HFFc6 (cell line): ENCODE measurements at regions not wholly inside any gene's neighbourhood (a gene's known extent, or its start where the extent isn't known, plus 50 kb on each side); places are given as distances from the start of the nearest gene placed in this dataset.
"Not testable (repeated sequence)": the region's sequence is repeated elsewhere in the genome, so short reads cannot be mapped to it uniquely, and the experiment has no call there.

Experiments
- DNase-seq: peaks from one replicate; pipeline ENCODE4 v3.0.0-alpha.2; 2018
- H3K27ac Mint-ChIP-seq: 2 replicates; pipeline ENCODE4 v1.8.0; 2020; ENCODE audit warnings: mild to moderate bottlenecking, mixed read lengths
- H3K27me3 Mint-ChIP-seq: 2 replicates; pipeline ENCODE4 v1.8.0; 2021; ENCODE audit warnings: mild to moderate bottlenecking, moderate library complexity, mixed read lengths; ENCODE audit not compliant: insufficient read depth
- H3K36me3 Mint-ChIP-seq: 2 replicates; pipeline ENCODE4 v1.8.0; 2021; ENCODE audit warnings: low read depth, mixed read lengths
- H3K4me1 Mint-ChIP-seq: 2 replicates; pipeline ENCODE4 v1.8.0; 2020; ENCODE audit warnings: low read depth, mixed read lengths
- H3K4me3 Mint-ChIP-seq: 2 replicates; pipeline ENCODE4 v1.8.0; 2020; ENCODE audit warnings: mild to moderate bottlenecking, moderate library complexity, mixed read lengths
- H3K9me3 Mint-ChIP-seq: 2 replicates; pipeline ENCODE4 v1.8.0; 2020; ENCODE audit warnings: mild to moderate bottlenecking, mixed read lengths
- TF ChIP-seq, protein P1 (sequence below): fragments of 200-600 bp; sonication (generic); IDR thresholded peaks from 2 replicates; pipeline ENCODE4 v1.5.0; 2021; ENCODE audit warnings: antibody characterized with exemption, mild to moderate bottlenecking

DNA sequence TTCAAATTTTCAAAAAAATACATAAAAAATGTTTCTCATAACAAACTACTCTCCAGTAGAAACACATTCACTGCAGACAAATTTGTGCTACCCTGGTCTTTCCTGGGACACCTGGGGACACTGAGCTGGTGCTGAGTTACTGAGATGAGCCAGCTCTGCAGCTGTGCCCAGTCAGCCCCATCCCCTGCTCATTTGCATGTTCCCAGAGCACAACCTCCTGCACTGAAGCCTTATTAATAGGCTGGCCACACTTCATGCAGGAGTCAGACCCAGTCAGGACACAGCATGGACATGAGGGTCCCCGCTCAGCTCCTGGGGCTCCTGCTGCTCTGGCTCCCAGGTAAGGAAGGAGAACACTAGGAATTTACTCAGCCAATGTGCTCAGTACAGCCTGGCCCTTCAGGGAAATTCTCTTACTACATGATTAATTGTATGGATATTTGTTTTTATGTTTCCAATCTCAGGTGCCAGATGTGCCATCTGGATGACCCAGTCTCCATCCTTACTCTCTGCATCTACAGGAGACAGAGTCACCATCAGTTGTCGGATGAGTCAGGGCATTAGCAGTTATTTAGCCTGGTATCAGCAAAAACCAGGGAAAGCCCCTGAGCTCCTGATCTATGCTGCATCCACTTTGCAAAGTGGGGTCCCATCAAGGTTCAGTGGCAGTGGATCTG, 1529.3 kb downstream of the RPIA start:
- not testable (repeated sequence) for H3K27me3 Mint-ChIP-seq, H3K9me3 Mint-ChIP-seq, H3K4me3 Mint-ChIP-seq, DNase-seq, H3K36me3 Mint-ChIP-seq, H3K27ac Mint-ChIP-seq, H3K4me1 Mint-ChIP-seq

DNA sequence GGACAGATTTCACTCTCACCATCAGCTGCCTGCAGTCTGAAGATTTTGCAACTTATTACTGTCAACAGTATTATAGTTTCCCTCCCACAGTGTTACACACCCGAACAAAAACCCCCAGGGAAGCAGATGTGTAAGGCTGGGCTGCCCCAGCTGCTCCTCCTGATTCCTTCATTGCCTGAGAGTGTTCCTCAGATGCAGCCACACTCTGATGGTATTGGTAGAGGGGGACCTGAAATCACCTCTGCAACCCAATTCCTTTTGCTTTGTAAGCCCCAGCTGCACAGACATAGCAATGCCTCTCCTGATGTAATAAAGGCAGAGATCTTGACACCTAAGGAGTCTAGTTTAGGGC, 1529.8 kb downstream of the RPIA start:
- no peak for DNase-seq
- no peak overlapping the region for H3K27ac Mint-ChIP-seq
- TF ChIP-seq, protein P1, sequence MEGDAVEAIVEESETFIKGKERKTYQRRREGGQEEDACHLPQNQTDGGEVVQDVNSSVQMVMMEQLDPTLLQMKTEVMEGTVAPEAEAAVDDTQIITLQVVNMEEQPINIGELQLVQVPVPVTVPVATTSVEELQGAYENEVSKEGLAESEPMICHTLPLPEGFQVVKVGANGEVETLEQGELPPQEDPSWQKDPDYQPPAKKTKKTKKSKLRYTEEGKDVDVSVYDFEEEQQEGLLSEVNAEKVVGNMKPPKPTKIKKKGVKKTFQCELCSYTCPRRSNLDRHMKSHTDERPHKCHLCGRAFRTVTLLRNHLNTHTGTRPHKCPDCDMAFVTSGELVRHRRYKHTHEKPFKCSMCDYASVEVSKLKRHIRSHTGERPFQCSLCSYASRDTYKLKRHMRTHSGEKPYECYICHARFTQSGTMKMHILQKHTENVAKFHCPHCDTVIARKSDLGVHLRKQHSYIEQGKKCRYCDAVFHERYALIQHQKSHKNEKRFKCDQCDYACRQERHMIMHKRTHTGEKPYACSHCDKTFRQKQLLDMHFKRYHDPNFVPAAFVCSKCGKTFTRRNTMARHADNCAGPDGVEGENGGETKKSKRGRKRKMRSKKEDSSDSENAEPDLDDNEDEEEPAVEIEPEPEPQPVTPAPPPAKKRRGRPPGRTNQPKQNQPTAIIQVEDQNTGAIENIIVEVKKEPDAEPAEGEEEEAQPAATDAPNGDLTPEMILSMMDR: no peak
- H3K36me3 Mint-ChIP-seq: no peaks in the 10 kb centered on the region
- H3K27me3 Mint-ChIP-seq: no peaks in the 10 kb centered on the region
- H3K4me1 Mint-ChIP-seq: no peaks in the 10 kb centered on the region
- H3K9me3 Mint-ChIP-seq: peaks cover 9% of the 10 kb centered on the region; the same call in 1 of the 2 replicates
- no peak overlapping the region for H3K4me3 Mint-ChIP-seq

DNA sequence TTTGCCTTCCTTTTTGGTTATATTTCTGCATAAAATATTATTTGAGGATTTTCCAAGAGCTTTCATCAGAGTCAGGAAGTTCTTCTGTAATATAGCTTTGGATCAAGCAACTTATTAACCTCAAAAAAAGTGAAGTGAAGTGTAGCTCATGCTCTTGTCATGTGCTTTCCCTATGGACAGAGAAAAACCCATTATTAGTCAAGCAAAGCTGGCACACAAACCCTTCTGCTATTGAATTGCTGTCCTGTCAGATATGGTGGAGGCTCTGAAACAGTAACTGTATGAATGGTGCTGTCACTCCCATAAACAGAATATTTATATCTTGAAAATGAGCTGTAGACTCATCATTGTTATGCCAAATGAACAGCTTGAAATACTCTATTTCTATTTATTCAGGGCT, 1533.3 kb downstream of the RPIA start:
- H3K4me3 Mint-ChIP-seq, H3K36me3 Mint-ChIP-seq, H3K27me3 Mint-ChIP-seq, H3K27ac Mint-ChIP-seq, DNase-seq, H3K4me1 Mint-ChIP-seq: not testable (repeated sequence)
- H3K9me3 Mint-ChIP-seq: peaks cover 17% of the 10 kb centered on the region

DNA sequence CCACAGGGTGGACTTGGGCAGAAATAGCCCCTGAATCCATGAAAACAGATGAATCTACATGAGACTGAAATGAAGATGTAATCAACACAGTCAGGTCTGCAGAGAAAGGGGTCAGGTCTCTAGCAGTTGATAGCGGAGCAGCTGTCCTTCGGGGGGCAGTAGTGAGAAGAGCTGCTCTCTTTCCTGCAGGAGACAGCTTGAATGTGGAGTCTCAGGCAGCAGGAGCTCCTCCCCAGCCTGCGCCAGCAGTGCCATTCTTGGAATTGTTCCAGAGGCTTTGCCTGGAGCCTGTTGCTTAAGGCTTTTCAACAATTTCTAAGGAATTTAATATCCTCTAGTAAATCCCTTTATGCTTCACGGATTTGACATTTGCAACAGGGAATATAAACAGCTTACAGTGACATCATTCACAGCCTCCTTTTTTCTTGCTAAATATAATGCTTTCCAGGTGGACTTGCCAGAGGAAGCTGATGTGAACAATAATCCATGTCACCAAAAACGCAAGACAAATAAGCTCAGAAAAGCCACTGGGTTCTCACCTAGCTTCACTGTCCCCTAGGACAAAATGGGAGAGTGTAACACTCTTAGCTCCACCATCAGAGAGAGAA, 1535.1 kb downstream of the RPIA start:
- not testable (repeated sequence) for H3K36me3 Mint-ChIP-seq, H3K27ac Mint-ChIP-seq, DNase-seq, H3K4me3 Mint-ChIP-seq, H3K4me1 Mint-ChIP-seq, H3K27me3 Mint-ChIP-seq
- H3K9me3 Mint-ChIP-seq: peaks cover 18% of the 10 kb centered on the region
- TF ChIP-seq, protein P1: peak; percentile 15; the same call in 1 of the 2 replicates

DNA sequence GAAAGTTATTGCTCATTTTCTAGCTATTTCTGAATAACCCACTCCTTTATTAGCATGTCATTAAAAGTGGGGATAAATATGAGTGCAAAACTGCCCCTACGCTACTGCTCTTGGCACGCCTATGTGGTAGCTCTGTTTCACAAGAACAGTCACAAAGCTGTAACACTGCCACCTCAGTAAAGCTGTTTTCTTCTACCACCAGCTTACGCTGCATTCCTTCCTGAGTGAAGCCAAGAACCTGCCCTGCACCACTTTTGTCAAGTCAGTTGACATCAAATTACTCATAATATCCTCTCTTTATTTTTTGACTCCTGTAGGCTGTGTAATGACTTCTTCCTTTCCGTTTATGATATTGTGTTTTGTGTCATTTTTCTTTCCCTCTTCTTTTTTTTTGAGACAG, 1539.7 kb downstream of the RPIA start:
- H3K4me1 Mint-ChIP-seq, H3K4me3 Mint-ChIP-seq, H3K36me3 Mint-ChIP-seq, H3K27me3 Mint-ChIP-seq, H3K27ac Mint-ChIP-seq, DNase-seq: not testable (repeated sequence)
- peaks cover 13% of the 10 kb centered on the region for H3K9me3 Mint-ChIP-seq

DNA sequence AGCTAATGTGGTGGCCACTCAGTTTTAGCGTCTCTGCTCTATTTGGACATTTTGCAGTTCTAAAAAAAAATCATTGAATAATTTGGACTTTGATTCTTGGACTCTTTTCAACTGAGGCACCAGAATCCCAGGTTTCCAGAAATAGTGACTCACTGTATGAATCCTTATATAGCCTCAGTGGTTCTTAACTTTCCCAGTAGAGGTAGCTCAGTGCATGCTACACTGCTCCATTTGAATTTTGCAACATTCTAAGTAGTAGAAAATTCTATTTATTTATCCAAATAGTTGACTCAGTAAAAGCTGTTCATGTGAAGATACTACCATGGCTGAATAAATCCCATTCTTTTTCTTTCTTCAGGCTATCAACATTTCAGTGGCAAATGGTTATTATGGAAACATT, 1544.0 kb downstream of the RPIA start:
- H3K36me3 Mint-ChIP-seq, H3K4me3 Mint-ChIP-seq: not testable (repeated sequence)

DNA sequence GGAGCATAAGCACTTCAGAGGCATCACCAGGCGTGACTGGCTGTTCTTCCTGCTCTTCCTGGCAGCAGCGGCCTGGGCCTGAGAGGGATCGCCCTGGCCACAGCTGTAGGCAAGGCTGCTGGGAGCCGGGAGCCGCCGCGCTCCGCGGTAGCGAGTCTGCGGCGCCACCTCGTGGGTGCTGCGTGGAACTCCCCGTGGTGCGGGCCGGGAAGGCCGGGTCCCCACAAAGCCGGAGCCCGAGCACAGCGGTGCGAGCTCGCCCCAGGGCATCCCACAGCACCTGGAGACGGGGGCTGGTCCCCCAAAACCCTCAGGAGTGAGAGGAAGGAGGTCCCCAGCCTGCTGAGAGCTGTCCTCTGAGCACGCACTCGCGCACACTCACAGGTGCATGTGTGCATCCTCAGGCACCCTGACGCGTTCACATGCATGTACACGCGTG, 1546.5 kb downstream of the RPIA start:
- H3K27me3 Mint-ChIP-seq, H3K4me1 Mint-ChIP-seq: not testable (repeated sequence)
- TF ChIP-seq, protein P1: peak; percentile 36

More for the DNA sequence above, 1544.0 kb downstream of the RPIA start:
- H3K27me3 Mint-ChIP-seq, H3K27ac Mint-ChIP-seq, H3K9me3 Mint-ChIP-seq, DNase-seq, H3K4me1 Mint-ChIP-seq: not testable (repeated sequence)

DNA sequence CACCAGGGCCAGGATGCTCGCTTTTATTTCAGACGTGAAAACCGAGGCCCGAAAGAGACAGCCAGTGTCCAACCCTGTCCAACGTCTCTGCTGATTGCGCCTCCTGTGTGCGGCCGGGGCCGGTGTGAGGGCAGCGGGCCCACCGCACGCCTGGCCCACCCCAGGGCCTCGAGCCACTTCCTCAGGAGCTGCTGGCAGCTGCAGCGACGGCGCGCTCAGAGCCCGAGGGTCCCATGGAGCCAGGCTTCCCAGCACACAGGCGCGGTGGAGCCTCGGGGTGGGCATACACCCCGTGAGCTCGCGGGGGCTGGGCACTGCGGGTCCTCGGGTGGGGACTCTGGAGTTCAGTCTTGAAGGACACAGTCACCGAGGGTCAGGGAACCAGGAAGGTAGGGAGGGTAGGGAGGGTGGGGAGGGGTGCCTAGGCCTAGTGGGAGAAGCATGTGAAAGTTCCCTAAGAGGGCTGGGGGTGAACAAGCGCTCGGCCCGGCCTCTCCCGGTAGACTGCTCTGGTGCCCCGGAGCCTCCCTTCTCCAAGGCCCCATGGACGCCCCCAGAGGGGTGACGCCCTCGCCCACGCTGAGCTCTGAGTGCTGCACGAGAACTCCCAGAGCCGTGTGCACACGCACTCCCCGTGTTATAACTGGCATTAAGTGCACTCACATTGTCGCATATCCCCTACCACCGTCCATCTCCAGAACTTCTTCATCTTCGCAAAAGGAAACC, 1547.2 kb downstream of the RPIA start:
- H3K9me3 Mint-ChIP-seq, H3K36me3 Mint-ChIP-seq, H3K4me3 Mint-ChIP-seq, DNase-seq, H3K4me1 Mint-ChIP-seq, H3K27me3 Mint-ChIP-seq, H3K27ac Mint-ChIP-seq: not testable (repeated sequence)

More for the DNA sequence above, 1546.5 kb downstream of the RPIA start:
- H3K27ac Mint-ChIP-seq, H3K36me3 Mint-ChIP-seq, H3K4me3 Mint-ChIP-seq, H3K9me3 Mint-ChIP-seq: not testable (repeated sequence)
- peak; percentile 52 for DNase-seq

DNA sequence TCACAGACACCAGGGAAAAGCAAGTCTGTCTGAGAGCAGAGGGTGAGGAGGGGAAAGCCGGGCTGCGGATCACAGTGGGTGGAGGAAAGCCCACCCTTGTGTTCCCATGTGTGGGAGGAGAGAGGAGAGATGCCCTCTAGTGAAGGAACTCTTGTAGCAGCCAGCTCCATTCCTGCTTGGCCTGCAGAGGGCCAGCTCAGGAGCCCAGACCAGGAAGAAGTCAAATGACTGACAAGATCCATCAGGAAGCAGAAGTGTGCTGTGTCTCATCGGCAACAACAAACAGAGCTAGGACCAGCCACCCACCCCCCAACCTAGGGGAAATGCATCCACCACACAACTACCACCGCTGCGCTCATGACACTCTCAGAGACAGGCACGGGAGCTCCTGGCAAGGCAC, 1548.3 kb downstream of the RPIA start:
- H3K4me3 Mint-ChIP-seq, H3K9me3 Mint-ChIP-seq, H3K27me3 Mint-ChIP-seq, H3K27ac Mint-ChIP-seq, H3K36me3 Mint-ChIP-seq, DNase-seq, H3K4me1 Mint-ChIP-seq: not testable (repeated sequence)

DNA sequence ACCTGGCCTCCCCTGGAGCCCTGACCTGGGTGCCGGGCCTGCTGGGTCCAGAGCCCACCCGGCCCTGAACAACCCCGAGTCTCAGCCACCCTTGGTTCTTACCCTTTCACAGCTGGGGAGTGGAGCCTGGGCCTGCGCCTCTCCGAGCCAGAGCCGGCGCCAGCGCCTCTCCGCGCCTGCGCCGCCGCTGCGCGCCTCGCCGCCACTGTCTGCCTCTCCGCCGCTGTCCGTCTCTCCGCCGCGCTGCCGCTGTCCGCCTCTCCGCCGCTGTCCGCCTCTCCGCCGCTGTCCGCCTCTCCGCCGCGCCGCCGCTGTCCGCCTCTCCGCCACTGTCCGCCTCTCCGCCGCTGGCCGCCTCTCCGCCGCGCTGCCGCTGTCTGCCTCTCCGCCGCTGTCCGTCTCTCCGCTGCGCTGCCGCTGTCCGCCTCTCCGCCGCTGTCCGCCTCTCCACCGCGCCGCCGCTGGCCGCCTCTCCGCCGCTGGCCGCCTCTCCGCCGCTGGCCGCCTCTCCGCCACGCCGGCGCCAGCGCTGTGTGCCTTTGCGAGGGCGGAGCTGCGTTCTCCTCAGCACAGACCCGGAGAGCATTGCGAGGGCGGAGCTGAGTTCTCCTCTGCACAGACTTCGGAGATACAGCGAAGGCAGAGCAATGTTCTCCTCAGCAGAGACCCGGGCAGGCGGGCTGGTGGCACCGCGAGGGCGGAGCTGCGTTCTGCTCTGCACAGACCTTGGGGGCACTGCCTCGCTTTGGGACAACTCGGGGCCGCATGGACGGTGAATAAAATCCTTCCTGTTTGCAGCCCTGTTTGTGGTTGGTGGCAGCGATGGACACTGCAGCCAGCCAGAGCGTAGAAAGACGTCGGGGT, 1553.7 kb downstream of the RPIA start:
- not testable (repeated sequence) for H3K27ac Mint-ChIP-seq, H3K4me1 Mint-ChIP-seq

More for the DNA sequence above, 1553.7 kb downstream of the RPIA start:
- H3K27me3 Mint-ChIP-seq, DNase-seq, H3K36me3 Mint-ChIP-seq, H3K9me3 Mint-ChIP-seq: not testable (repeated sequence)
- H3K4me3 Mint-ChIP-seq: peak overlapping the region; percentile 34; the same call in 1 of the 2 replicates
